HEK293 (cell line): ENCODE measurements at regions not wholly inside any gene's neighbourhood (a gene's known extent, or its start where the extent isn't known, plus 50 kb on each side); places are given as distances from the start of the nearest gene placed in this dataset.

Experiments
- CTCF ChIA-PET: fragments of 350-600 bp; formaldehyde crosslinking; extraction: SDS; loops from one replicate; lab custom pipeline; 2021; ENCODE audit warnings: antibody characterized with exemption; lab: Yijun Ruan, JAX
- POLR2A ChIA-PET: fragments of 300-600 bp; formaldehyde crosslinking; extraction: SDS; loops from one replicate; lab custom pipeline; 2020; ENCODE audit warnings: antibody characterized with exemption, inconsistent platforms; lab: Yijun Ruan, JAX
- H3K27ac ChIP-seq: fragments of 200-500 bp; sonication (Bioruptor generic); 2 replicates; pipeline ENCODE4 v1.5.1; 2014; ENCODE audit warnings: low read depth, low read length, control low read depth, inconsistent platforms; ENCODE audit errors: extremely low read depth
- H3K36me3 ChIP-seq, 2 experiments: fragments of 200-500 bp in 1 of 2; sonication (Bioruptor generic) in 1 of 2; 1 replicate in 1 of 2; 2 replicates in 1 of 2; pipeline ENCODE4 v1.5.1; 2014 to 2017; ENCODE audit warnings: inconsistent platforms in 2 of 2, low read length in 2 of 2; ENCODE audit not compliant: control insufficient read depth in 2 of 2, insufficient read depth in 1 of 2
- H3K4me1 ChIP-seq: fragments of 200-500 bp; sonication (Bioruptor generic); 2 replicates; pipeline ENCODE4 v1.5.1; 2014; ENCODE audit warnings: mild to moderate bottlenecking, low read length, inconsistent platforms; ENCODE audit not compliant: control insufficient read depth, insufficient read depth
- H3K4me3 ChIP-seq: 2 replicates; pipeline ENCODE4 v1.5.1; 2011; ENCODE audit warnings: low read depth, mild to moderate bottlenecking, control low read depth, low read length, moderate library complexity
- H3K9me3 ChIP-seq: fragments of 200-500 bp; sonication (Bioruptor generic); 2 replicates; pipeline ENCODE4 v1.5.1; 2014; ENCODE audit warnings: low read depth, low read length, inconsistent platforms; ENCODE audit not compliant: control insufficient read depth, insufficient read depth
- ATF2 ChIP-seq: fragments of 450-650 bp; formaldehyde crosslinking; IDR thresholded peaks from 2 replicates; pipeline ENCODE4 v1.5.1; 2016; ENCODE audit warnings: missing biosample characterization, missing genetic modification characterization, low read depth
- BCL6B ChIP-seq: fragments of 450-650 bp; formaldehyde crosslinking; IDR thresholded peaks from 2 replicates; pipeline ENCODE4 v1.5.1; 2017; ENCODE audit warnings: missing biosample characterization, missing genetic modification characterization
- EGR2 ChIP-seq: fragments of 450-650 bp; formaldehyde crosslinking; IDR thresholded peaks from 2 replicates; pipeline ENCODE4 v1.5.1; 2016; ENCODE audit warnings: low read depth, missing biosample characterization, missing genetic modification characterization
- GFI1B ChIP-seq: fragments of 450-650 bp; formaldehyde crosslinking; IDR thresholded peaks from 2 replicates; pipeline ENCODE4 v1.5.1; 2016; ENCODE audit warnings: missing biosample characterization, missing genetic modification characterization
- KLF1 ChIP-seq: fragments of 450-650 bp; formaldehyde crosslinking; IDR thresholded peaks from 2 replicates; pipeline ENCODE4 v1.5.1; 2016; ENCODE audit warnings: missing biosample characterization, missing genetic modification characterization
- MZF1 ChIP-seq: fragments of 450-650 bp; formaldehyde crosslinking; IDR thresholded peaks from 2 replicates; pipeline ENCODE4 v1.5.1; 2017; ENCODE audit warnings: missing biosample characterization, missing genetic modification characterization, borderline replicate concordance
- SCRT1 ChIP-seq: fragments of 450-650 bp; formaldehyde crosslinking; IDR thresholded peaks from 2 replicates; pipeline ENCODE4 v1.5.1; 2016; ENCODE audit warnings: missing biosample characterization, missing genetic modification characterization, borderline replicate concordance
- SETDB1 ChIP-seq: IDR thresholded peaks from one replicate; pipeline ENCODE4 v1.6.1; 2017; ENCODE audit warnings: mild to moderate bottlenecking, low read length, moderate library complexity, mixed read lengths; ENCODE audit not compliant: insufficient read length
- SP7 ChIP-seq: fragments of 450-650 bp; formaldehyde crosslinking; IDR thresholded peaks from 2 replicates; pipeline ENCODE4 v1.5.1; 2016; ENCODE audit warnings: missing biosample characterization, missing genetic modification characterization
- ZIC2 ChIP-seq: fragments of 450-650 bp; formaldehyde crosslinking; IDR thresholded peaks from 2 replicates; pipeline ENCODE4 v1.5.1; 2016; ENCODE audit warnings: missing biosample characterization, missing genetic modification characterization
- ZNF121 ChIP-seq: fragments of 450-650 bp; formaldehyde crosslinking; IDR thresholded peaks from 2 replicates; pipeline ENCODE4 v1.5.1; 2016; ENCODE audit warnings: missing biosample characterization, missing genetic modification characterization
- ZNF174 ChIP-seq: fragments of 450-650 bp; formaldehyde crosslinking; IDR thresholded peaks from 2 replicates; pipeline ENCODE4 v1.5.0; 2017; ENCODE audit warnings: missing biosample characterization, mild to moderate bottlenecking, missing genetic modification characterization
- ZNF19 ChIP-seq: fragments of 450-650 bp; formaldehyde crosslinking; IDR thresholded peaks from 2 replicates; pipeline ENCODE4; 2016; ENCODE audit warnings: missing biosample characterization, missing genetic modification characterization, low read depth
- ZNF223 ChIP-seq: fragments of 450-650 bp; formaldehyde crosslinking; IDR thresholded peaks from 2 replicates; pipeline ENCODE4 v1.5.1; 2016; ENCODE audit warnings: missing biosample characterization, missing genetic modification characterization
- ZNF280D ChIP-seq: fragments of 450-650 bp; formaldehyde crosslinking; IDR thresholded peaks from 2 replicates; pipeline ENCODE4 v1.5.1; 2016; ENCODE audit warnings: missing biosample characterization, missing genetic modification characterization
- ZNF416 ChIP-seq: fragments of 450-650 bp; formaldehyde crosslinking; IDR thresholded peaks from 2 replicates; pipeline ENCODE4 v1.5.1; 2016; ENCODE audit warnings: missing biosample characterization, missing genetic modification characterization
- ZNF530 ChIP-seq: fragments of 450-650 bp; formaldehyde crosslinking; IDR thresholded peaks from 2 replicates; pipeline ENCODE4 v1.5.1; 2016; ENCODE audit warnings: low read depth, missing biosample characterization, missing genetic modification characterization
- ZNF549 ChIP-seq: fragments of 450-650 bp; IDR thresholded peaks from 2 replicates; pipeline ENCODE4 v1.5.1; 2018; ENCODE audit warnings: missing biosample characterization, missing genetic modification characterization, mild to moderate bottlenecking, inconsistent platforms, moderate library complexity
- ZNF558 ChIP-seq: fragments of 450-650 bp; formaldehyde crosslinking; IDR thresholded peaks from 2 replicates; pipeline ENCODE4 v1.5.1; 2016; ENCODE audit warnings: missing biosample characterization, missing genetic modification characterization
- ZNF561 ChIP-seq: fragments of 450-650 bp; IDR thresholded peaks from 2 replicates; pipeline ENCODE4 v1.5.1; 2018; ENCODE audit warnings: missing biosample characterization, missing genetic modification characterization, borderline replicate concordance
- ZNF626 ChIP-seq: fragments of 450-650 bp; sonication (Bioruptor Pico); formaldehyde crosslinking; IDR thresholded peaks from 2 replicates; pipeline ENCODE4 v1.5.1; 2018; ENCODE audit warnings: missing biosample characterization, missing genetic modification characterization, inconsistent platforms
- ZNF629 ChIP-seq: fragments of 450-650 bp; formaldehyde crosslinking; IDR thresholded peaks from 2 replicates; pipeline ENCODE4 v1.5.1; 2017; ENCODE audit warnings: missing biosample characterization, missing genetic modification characterization
- ZNF654 ChIP-seq: fragments of 450-650 bp; formaldehyde crosslinking; IDR thresholded peaks from 2 replicates; pipeline ENCODE4 v1.5.1; 2016; ENCODE audit warnings: low read depth, missing biosample characterization, missing genetic modification characterization
- ZNF677 ChIP-seq: fragments of 450-650 bp; IDR thresholded peaks from 2 replicates; pipeline ENCODE4 v1.5.0; 2018; ENCODE audit warnings: missing biosample characterization, mild to moderate bottlenecking, missing genetic modification characterization, moderate library complexity
- ZNF701 ChIP-seq: fragments of 450-650 bp; formaldehyde crosslinking; IDR thresholded peaks from 2 replicates; pipeline ENCODE4 v1.5.1; 2016; ENCODE audit warnings: missing biosample characterization, missing genetic modification characterization
- ZNF707 ChIP-seq: fragments of 450-650 bp; formaldehyde crosslinking; IDR thresholded peaks from 2 replicates; pipeline ENCODE4 v1.5.1; 2016; ENCODE audit warnings: missing biosample characterization, missing genetic modification characterization
- ZNF777 ChIP-seq: fragments of 450-650 bp; formaldehyde crosslinking; IDR thresholded peaks from 2 replicates; pipeline ENCODE4 v1.5.1; 2017; ENCODE audit warnings: missing biosample characterization, missing genetic modification characterization, borderline replicate concordance
- ZXDB ChIP-seq: fragments of 450-650 bp; formaldehyde crosslinking; IDR thresholded peaks from 2 replicates; pipeline ENCODE4 v1.5.1; 2016; ENCODE audit warnings: missing biosample characterization, missing genetic modification characterization
- TF ChIP-seq, protein P1 (sequence below): fragments of 450-650 bp; formaldehyde crosslinking; IDR thresholded peaks from 2 replicates; pipeline ENCODE4; 2016; ENCODE audit warnings: missing biosample characterization, missing genetic modification characterization
- TF ChIP-seq, protein P2 (sequence below): fragments of 450-650 bp; formaldehyde crosslinking; IDR thresholded peaks from 2 replicates; pipeline ENCODE4 v1.5.1; 2016; ENCODE audit warnings: missing biosample characterization, missing genetic modification characterization, borderline replicate concordance

GRCh38 chr5:42878550-42878949 is 66.9 kb upstream of the SELENOP start:
- no peak overlapping the region for H3K4me3 ChIP-seq
- H3K9me3 ChIP-seq = no peaks in the 10 kb centered on the region
- TF ChIP-seq KLF1 (no peak), ZNF174 (tag by site-specific recombination) (no peak), ZNF549 (tag by site-specific recombination) (no peak), ZNF561 (tag by site-specific recombination) (no peak), ZIC2 (tag by site-specific recombination) (no peak), ZNF707 (tag by site-specific recombination) (no peak), GFI1B (tag by site-specific recombination) (no peak), SCRT1 (no peak), SETDB1 (no peak), ZNF19 (no peak), ZNF629 (tag by site-specific recombination) (no peak), ZNF280D (tag by site-specific recombination) (no peak), ZNF223 (tag by site-specific recombination) (no peak), ZNF654 (tag by site-specific recombination) (no peak), ZNF677 (tag by site-specific recombination) (no peak), ZNF121 (tag by site-specific recombination) (no peak), ZNF416 (tag by site-specific recombination) (no peak), EGR2 (no peak)
- TF ChIP-seq, protein P1, sequence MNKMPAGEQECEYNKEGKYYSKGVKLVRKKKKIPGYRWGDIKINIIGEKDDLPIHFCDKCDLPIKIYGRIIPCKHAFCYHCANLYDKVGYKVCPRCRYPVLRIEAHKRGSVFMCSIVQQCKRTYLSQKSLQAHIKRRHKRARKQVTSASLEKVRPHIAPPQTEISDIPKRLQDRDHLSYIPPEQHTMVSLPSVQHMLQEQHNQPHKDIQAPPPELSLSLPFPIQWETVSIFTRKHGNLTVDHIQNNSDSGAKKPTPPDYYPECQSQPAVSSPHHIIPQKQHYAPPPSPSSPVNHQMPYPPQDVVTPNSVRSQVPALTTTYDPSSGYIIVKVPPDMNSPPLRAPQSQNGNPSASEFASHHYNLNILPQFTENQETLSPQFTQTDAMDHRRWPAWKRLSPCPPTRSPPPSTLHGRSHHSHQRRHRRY = no peak
- POLR2A ChIA-PET = no interaction called here
- H3K27ac ChIP-seq = no peak overlapping the region
- CTCF ChIA-PET = interaction anchor here (0.6 to 1.6 kb wide), 4 partner anchors 9 to 549 kb away, joined by 3 to 10 read pairs (median 3); partner anchors contain the start of gene GHR
- H3K4me1 ChIP-seq = no peaks in the 10 kb centered on the region
- H3K36me3 ChIP-seq = no peaks in the 10 kb centered on the region

- H3K27ac ChIP-seq = no peak overlapping the region
- H3K4me1 ChIP-seq = no peaks in the 10 kb centered on the region
- ChIA-PET POLR2A (no interaction called here), CTCF (interaction anchor here (0.5 to 1.6 kb wide), 7 partner anchors 9 to 876 kb away, joined by 3 to 10 read pairs (median 3); partner anchors contain the start of gene GHR)
- no peak overlapping the region for H3K4me3 ChIP-seq
- H3K9me3 ChIP-seq = no peaks in the 10 kb centered on the region
- no peaks in the 10 kb centered on the region for H3K36me3 ChIP-seq
- TF ChIP-seq ZNF701 (tag by site-specific recombination) = no peak
- TF ChIP-seq ZNF558 (tag by site-specific recombination) = no peak
- TF ChIP-seq BCL6B (tag by site-specific recombination) = no peak
- TF ChIP-seq ZNF174 (tag by site-specific recombination) = no peak
- TF ChIP-seq ATF2 (tag by site-specific recombination) = no peak
- no peak for TF ChIP-seq ZNF530 (tag by site-specific recombination)
- no peak for TF ChIP-seq SP7
- TF ChIP-seq MZF1 (tag by site-specific recombination) = no peak
- no peak for TF ChIP-seq ZXDB
- no peak for TF ChIP-seq ZNF626 (tag by site-specific recombination)
- TF ChIP-seq, protein P2, sequence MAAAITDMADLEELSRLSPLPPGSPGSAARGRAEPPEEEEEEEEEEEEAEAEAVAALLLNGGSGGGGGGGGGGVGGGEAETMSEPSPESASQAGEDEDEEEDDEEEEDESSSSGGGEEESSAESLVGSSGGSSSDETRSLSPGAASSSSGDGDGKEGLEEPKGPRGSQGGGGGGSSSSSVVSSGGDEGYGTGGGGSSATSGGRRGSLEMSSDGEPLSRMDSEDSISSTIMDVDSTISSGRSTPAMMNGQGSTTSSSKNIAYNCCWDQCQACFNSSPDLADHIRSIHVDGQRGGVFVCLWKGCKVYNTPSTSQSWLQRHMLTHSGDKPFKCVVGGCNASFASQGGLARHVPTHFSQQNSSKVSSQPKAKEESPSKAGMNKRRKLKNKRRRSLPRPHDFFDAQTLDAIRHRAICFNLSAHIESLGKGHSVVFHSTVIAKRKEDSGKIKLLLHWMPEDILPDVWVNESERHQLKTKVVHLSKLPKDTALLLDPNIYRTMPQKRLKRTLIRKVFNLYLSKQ (tag by site-specific recombination) = no peak
- no peak for TF ChIP-seq ZNF777 (tag by site-specific recombination)
Observed at GRCh38 chr5:42878041-42878440, 66.3 kb upstream of the SELENOP start.
